IPS-18a (cell line): ENCODE measurements at regions not wholly inside any gene's neighbourhood (a gene's known extent, or its start where the extent isn't known, plus 50 kb on each side); places are given as distances from the start of the nearest gene placed in this dataset.
"Not testable (repeated sequence)": the region's sequence is repeated elsewhere in the genome, so short reads cannot be mapped to it uniquely, and the experiment has no call there.

ENCODE experiments used
- H3K27ac ChIP-seq: one replicate; pipeline ENCODE4 v1.5.1; 2013; ENCODE audit warnings: low read length
- H3K27me3 ChIP-seq: one replicate; pipeline ENCODE4 v1.6.1; 2013; ENCODE audit warnings: mild to moderate bottlenecking, low read length; ENCODE audit not compliant: control insufficient read depth, insufficient read depth
- H3K36me3 ChIP-seq: one replicate; pipeline ENCODE4 v1.6.1; 2013; ENCODE audit warnings: low read depth, low read length; ENCODE audit not compliant: control insufficient read depth
- H3K4me1 ChIP-seq: one replicate; pipeline ENCODE4 v1.6.1; 2013; ENCODE audit warnings: low read depth, low read length; ENCODE audit not compliant: control insufficient read depth
- H3K4me3 ChIP-seq: one replicate; pipeline ENCODE4 v1.5.1; 2013; ENCODE audit warnings: low read length
- H3K9ac ChIP-seq: one replicate; pipeline ENCODE4 v1.6.1; 2013; ENCODE audit warnings: mild to moderate bottlenecking, low read length, moderate library complexity
- H3K9me3 ChIP-seq: one replicate; pipeline ENCODE4 v1.6.1; 2013; ENCODE audit warnings: low read depth, low read length; ENCODE audit not compliant: control insufficient read depth

DNA sequence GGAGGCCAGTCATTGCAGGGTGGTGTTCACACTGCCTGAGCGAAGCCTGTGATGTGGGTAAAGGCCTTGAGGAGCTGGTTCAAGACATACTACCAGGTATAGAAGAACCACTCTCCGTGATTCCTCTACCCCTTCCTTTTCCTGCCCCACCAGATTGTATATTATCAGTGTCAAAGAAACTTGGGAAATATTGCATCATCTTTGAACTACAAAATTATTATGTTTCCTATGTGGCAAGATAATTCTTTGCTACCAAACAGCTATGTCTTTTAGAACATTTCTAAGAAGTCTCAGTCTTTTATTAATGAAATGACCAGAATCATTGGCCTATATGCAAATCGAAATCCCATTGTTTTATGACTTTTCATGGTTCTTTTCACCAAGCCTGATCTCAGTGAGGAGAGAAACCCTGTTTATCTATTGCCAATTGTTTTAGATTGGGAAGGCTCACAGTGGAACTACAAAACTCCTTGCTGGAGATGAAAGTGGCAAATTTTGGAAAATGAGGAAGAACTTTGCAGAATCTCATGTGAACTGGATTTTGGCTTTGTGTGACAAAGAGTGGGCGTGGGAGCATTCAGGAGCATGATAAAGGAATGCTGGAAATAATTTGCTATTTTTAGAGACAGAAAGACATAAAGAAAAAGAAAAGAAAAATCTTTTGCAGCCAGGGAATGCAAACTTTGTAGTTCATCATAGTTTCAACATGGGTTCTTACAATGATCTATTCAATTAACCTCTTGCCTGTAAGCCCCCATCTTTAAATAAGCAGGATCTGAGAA, 286.9 kb downstream of the INSIG2 start:
- Histone ChIP-seq H3K4me1 (peaks cover 17% of the 10 kb centered on the region), H3K27ac (no peak overlapping the region), H3K27me3 (no peaks in the 10 kb centered on the region), H3K9me3 (no peaks in the 10 kb centered on the region), H3K36me3 (no peaks in the 10 kb centered on the region), H3K4me3 (no peak overlapping the region), H3K9ac (no peak overlapping the region)

DNA sequence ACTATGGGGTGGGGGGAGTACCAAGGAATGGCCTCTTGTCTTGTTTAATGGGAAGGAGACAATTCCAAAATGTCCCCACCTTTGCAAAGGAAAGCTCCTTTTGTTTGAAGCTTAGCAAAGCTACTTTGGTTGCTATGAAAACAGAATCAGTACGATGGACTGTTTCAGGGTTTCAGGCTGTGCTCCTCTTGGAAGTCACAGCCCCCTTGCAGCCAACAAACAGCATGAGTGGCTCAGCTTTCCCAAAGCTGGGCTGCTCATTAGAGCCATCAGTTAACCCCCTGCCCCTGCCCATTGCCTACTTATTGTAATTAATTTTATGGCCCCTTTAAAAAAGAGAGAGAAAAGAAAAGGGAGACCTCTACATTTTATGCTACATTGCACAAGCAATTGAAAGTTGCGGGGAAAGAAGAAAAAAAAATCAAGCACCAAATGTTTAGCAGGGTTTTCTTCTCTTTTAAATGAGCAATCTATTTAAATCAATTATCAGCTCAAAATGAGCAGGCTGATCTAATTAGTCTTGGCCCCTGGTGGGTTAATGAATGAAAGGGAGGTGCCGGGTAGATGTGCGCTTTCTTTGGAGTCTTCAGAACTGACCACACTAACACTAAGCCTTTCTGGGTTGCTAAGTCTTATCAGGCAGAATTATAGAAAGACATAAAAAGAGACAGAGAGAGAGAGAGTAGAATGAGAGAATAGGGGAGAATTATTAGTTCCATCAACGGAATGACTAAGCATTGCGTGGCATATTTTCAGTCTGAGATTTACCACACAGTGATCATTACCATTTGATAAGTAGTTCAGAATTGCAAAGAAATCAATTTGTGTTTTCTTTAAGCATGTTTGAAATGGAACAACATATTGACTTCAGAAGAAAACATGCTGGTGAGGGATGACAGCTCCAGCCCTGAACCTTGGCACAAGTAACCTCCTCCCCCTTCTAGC, 284.9 kb downstream of the INSIG2 start:
- Histone ChIP-seq H3K27ac (no peak overlapping the region), H3K27me3 (no peaks in the 10 kb centered on the region), H3K9ac (no peak overlapping the region), H3K4me1 (peaks cover 23% of the 10 kb centered on the region), H3K36me3 (no peaks in the 10 kb centered on the region), H3K4me3 (no peak overlapping the region), H3K9me3 (no peaks in the 10 kb centered on the region)

GRCh38 chr2:118371515-118371914, 283.2 kb downstream of the INSIG2 start:
- H3K27ac ChIP-seq, result no peak overlapping the region
- H3K4me1 ChIP-seq, result peaks cover 23% of the 10 kb centered on the region
- no peak overlapping the region for H3K9ac ChIP-seq
- no peak overlapping the region for H3K4me3 ChIP-seq
- H3K36me3 ChIP-seq, result no peaks in the 10 kb centered on the region
- no peaks in the 10 kb centered on the region for H3K9me3 ChIP-seq
- no peaks in the 10 kb centered on the region for H3K27me3 ChIP-seq

GRCh38 chr2:118369521-118369920, 281.2 kb downstream of the INSIG2 start:
- H3K27me3 ChIP-seq, H3K27ac ChIP-seq, H3K9me3 ChIP-seq, H3K9ac ChIP-seq, H3K36me3 ChIP-seq, H3K4me3 ChIP-seq: not testable (repeated sequence)
- peaks cover 14% of the 10 kb centered on the region for H3K4me1 ChIP-seq

- H3K9ac ChIP-seq, result no peak overlapping the region
- H3K4me1 ChIP-seq, result no peaks in the 10 kb centered on the region
- no peaks in the 10 kb centered on the region for H3K36me3 ChIP-seq
- no peaks in the 10 kb centered on the region for H3K27me3 ChIP-seq
- H3K27ac ChIP-seq, result no peak overlapping the region
- no peak overlapping the region for H3K4me3 ChIP-seq
- no peaks in the 10 kb centered on the region for H3K9me3 ChIP-seq
Measured at GRCh38 chr2:118363604-118364003, 275.3 kb downstream of the INSIG2 start.

- Histone ChIP-seq H3K36me3 (no peaks in the 10 kb centered on the region), H3K4me3 (no peak overlapping the region), H3K4me1 (no peaks in the 10 kb centered on the region), H3K9me3 (peaks cover 4% of the 10 kb centered on the region), H3K27me3 (no peaks in the 10 kb centered on the region), H3K9ac (no peak overlapping the region), H3K27ac (no peak overlapping the region)
Measured at GRCh38 chr2:118356051-118356450, 267.8 kb downstream of the INSIG2 start.

- H3K27ac ChIP-seq, result no peak overlapping the region
- no peaks in the 10 kb centered on the region for H3K4me1 ChIP-seq
- no peaks in the 10 kb centered on the region for H3K36me3 ChIP-seq
- no peaks in the 10 kb centered on the region for H3K9me3 ChIP-seq
- H3K9ac ChIP-seq, result no peak overlapping the region
- no peak overlapping the region for H3K4me3 ChIP-seq
- H3K27me3 ChIP-seq, result no peaks in the 10 kb centered on the region
Measured at GRCh38 chr2:118351796-118352195, 263.5 kb downstream of the INSIG2 start.

GRCh38 chr2:118350621-118351020, 262.4 kb downstream of the INSIG2 start:
- Histone ChIP-seq H3K27me3 (no peaks in the 10 kb centered on the region), H3K27ac (no peak overlapping the region), H3K9me3 (no peaks in the 10 kb centered on the region), H3K4me1 (peaks cover 3% of the 10 kb centered on the region), H3K4me3 (no peak overlapping the region), H3K9ac (no peak overlapping the region), H3K36me3 (no peaks in the 10 kb centered on the region)

GRCh38 chr2:118349365-118349764, 261.1 kb downstream of the INSIG2 start:
- H3K27ac ChIP-seq, result no peak overlapping the region
- H3K27me3 ChIP-seq, result no peaks in the 10 kb centered on the region
- no peak overlapping the region for H3K4me3 ChIP-seq
- no peaks in the 10 kb centered on the region for H3K36me3 ChIP-seq
- H3K9ac ChIP-seq, result no peak overlapping the region
- no peaks in the 10 kb centered on the region for H3K9me3 ChIP-seq
- peaks cover 8% of the 10 kb centered on the region for H3K4me1 ChIP-seq

- Histone ChIP-seq H3K27me3 (no peaks in the 10 kb centered on the region), H3K9me3 (no peaks in the 10 kb centered on the region), H3K9ac (no peak overlapping the region), H3K4me1 (peaks cover 8% of the 10 kb centered on the region), H3K36me3 (no peaks in the 10 kb centered on the region), H3K27ac (no peak overlapping the region), H3K4me3 (no peak overlapping the region)
Measured at GRCh38 chr2:118348380-118349034, 260.2 kb downstream of the INSIG2 start.

- Histone ChIP-seq H3K27me3 (no peaks in the 10 kb centered on the region), H3K36me3 (no peaks in the 10 kb centered on the region), H3K27ac (no peak overlapping the region), H3K9me3 (no peaks in the 10 kb centered on the region), H3K4me1 (peaks cover 13% of the 10 kb centered on the region), H3K4me3 (no peak overlapping the region), H3K9ac (no peak overlapping the region)
Measured at GRCh38 chr2:118345465-118345864, 257.2 kb downstream of the INSIG2 start.
